ENCODE measurements at regions not wholly inside any gene's neighbourhood (a gene's known extent, or its start where the extent isn't known, plus 50 kb on each side); places are given as distances from the start of the nearest gene placed in this dataset.
"Not testable (repeated sequence)": the region's sequence is repeated elsewhere in the genome, so short reads cannot be mapped to it uniquely, and the experiment has no call there.

DNA sequence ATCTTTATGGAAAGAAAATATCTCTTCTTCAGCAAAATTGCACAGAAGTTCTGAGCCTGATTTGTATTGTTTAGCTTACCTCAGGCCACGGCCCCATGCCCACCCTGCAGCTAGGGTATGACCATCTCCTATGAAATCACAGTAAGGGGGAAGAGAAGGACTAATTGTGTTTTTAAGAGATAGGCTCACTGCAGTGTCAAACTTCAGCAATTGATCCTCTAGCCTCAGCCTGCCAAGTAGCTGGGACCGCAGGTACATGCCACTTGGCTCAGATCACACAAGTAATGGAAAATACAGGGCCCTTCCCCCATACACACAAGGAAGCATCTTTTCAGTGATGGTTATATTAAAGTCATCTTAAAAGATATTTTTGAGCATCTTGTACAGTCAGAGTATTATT lies 60.0 kb downstream of the DMAC1 start:
- Histone ChIP-seq H3K9ac (ENCODE audit: low read length) (no peak overlapping the region), H3K4me1 (ENCODE audit: control insufficient read depth, insufficient read depth, low read length) (no peaks in the 10 kb centered on the region), H3K27me3 (replicated peaks; ENCODE audit: control insufficient read depth, insufficient read depth, low read length) (no peaks in the 10 kb centered on the region), H3K9me3 (ENCODE audit: control insufficient read depth, low read length) (no peaks in the 10 kb centered on the region), H3K4me3 (ENCODE audit: low read length) (no peak overlapping the region), H3K36me3 (ENCODE audit: control insufficient read depth, insufficient read depth, low read length, severe bottlenecking) (no peaks in the 10 kb centered on the region)
- DNase-seq (ENCODE audit: low read depth): no peak

DNA sequence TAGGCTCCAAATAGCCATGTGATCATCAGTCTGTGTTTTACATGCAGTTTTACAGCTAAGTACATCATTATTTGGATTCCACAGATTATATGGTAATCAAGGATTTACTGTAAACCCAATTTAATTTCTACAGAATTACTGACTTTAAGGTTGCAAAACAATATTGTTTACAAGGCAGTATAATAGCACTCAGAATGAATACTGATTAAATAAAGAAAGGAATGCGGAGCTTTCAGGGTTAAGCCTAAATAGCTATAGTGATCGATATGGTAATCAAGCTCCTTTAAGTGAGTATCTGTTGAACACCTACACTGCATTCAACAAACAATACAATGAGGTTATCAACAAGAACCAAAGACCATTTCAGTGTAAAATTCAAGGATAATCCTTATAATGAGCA lies 64.3 kb downstream of the DMAC1 start:
- Histone ChIP-seq H3K27me3 (replicated peaks; ENCODE audit: control insufficient read depth, insufficient read depth, low read length) (no peaks in the 10 kb centered on the region), H3K4me1 (ENCODE audit: control insufficient read depth, insufficient read depth, low read length) (no peaks in the 10 kb centered on the region), H3K9ac (ENCODE audit: low read length) (no peak overlapping the region), H3K36me3 (ENCODE audit: control insufficient read depth, insufficient read depth, low read length, severe bottlenecking) (no peaks in the 10 kb centered on the region), H3K9me3 (ENCODE audit: control insufficient read depth, low read length) (no peaks in the 10 kb centered on the region), H3K4me3 (ENCODE audit: low read length) (no peak overlapping the region)
- DNase-seq (ENCODE audit: low read depth): no peak

DNA sequence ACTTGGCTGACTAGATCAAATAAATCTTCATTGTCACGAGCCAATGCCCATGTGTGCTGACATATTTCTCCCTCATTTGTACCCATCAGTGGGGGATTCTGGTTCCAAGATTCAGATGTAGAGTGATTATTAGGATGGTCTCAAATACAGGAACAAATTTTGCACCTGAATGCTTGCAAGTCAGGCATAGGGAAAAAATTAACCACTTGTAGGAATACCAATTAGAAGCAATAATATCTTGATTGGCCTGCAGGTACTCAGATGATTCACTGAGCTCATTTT lies 69.5 kb downstream of the DMAC1 start:
- Histone ChIP-seq H3K9me3 (ENCODE audit: control insufficient read depth, low read length) (no peaks in the 10 kb centered on the region), H3K9ac (ENCODE audit: low read length) (no peak overlapping the region), H3K4me3 (ENCODE audit: low read length) (no peak overlapping the region), H3K4me1 (ENCODE audit: control insufficient read depth, insufficient read depth, low read length) (no peaks in the 10 kb centered on the region), H3K27me3 (replicated peaks; ENCODE audit: control insufficient read depth, insufficient read depth, low read length) (no peaks in the 10 kb centered on the region), H3K36me3 (ENCODE audit: control insufficient read depth, insufficient read depth, low read length, severe bottlenecking) (no peaks in the 10 kb centered on the region)
- no peak for DNase-seq (ENCODE audit: low read depth)

DNA sequence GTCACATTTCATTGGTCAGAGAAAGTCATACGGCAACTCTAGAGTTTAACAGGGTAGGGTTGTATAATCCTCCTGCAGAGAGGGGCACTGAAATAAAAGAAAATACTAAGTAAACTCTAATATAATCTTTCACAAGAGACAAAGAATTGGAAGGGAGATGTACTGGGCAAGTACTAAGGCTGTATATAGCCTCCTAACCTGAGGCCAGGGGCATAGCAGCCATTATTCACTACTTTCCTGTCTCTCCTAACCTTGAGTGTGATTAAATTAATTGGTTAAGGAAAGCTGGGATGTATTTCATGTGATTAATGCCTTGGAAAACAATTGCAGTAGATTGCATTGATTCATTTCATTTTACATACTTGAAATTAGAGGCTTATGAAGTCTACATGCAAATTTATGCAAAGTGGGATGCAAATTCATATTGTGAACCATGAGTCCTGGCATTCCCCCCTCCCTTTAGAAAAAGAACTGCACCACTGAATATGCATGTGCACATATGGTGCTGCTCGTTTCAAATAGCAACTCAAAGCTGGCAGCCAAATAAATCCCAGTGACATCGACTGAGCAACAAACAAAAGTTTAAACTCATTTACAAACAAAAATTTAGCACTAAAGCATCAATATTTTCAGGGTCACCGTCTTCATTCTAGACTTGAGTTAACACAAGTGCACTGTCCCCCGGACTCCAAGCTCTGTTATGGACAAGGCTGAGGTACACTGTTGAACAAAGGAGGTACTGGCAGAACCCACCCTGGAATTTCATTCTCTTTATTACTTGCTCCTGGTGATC lies 70.0 kb downstream of the DMAC1 start:
- no peak for DNase-seq (ENCODE audit: low read depth)
- Histone ChIP-seq H3K27me3 (replicated peaks; ENCODE audit: control insufficient read depth, insufficient read depth, low read length) (no peaks in the 10 kb centered on the region), H3K4me3 (ENCODE audit: low read length) (no peak overlapping the region), H3K4me1 (ENCODE audit: control insufficient read depth, insufficient read depth, low read length) (no peaks in the 10 kb centered on the region), H3K9me3 (ENCODE audit: control insufficient read depth, low read length) (no peaks in the 10 kb centered on the region), H3K36me3 (ENCODE audit: control insufficient read depth, insufficient read depth, low read length, severe bottlenecking) (no peaks in the 10 kb centered on the region), H3K9ac (ENCODE audit: low read length) (no peak overlapping the region)

DNA sequence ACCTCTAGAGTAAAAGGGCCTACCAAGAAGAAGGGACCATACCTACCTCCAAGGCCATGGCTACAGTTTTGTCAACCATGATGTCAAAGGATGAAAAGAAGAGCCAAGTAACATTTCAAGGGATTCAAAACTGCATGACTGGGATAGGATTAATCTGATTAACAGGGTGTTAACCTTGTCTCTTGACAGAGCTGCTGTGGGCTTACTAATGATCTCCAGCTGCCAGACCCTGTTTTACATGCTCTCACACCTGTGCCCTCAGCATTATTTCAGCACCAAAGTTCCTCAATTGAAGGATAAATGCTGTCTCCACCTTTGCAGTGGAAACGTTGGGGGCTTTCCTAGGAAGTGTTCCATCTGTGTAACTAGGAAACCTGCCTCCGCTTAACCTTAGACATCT lies 78.3 kb downstream of the DMAC1 start:
- Histone ChIP-seq H3K4me3 (ENCODE audit: low read length) (no peak overlapping the region), H3K4me1 (ENCODE audit: control insufficient read depth, insufficient read depth, low read length) (no peaks in the 10 kb centered on the region), H3K36me3 (ENCODE audit: control insufficient read depth, insufficient read depth, low read length, severe bottlenecking) (no peaks in the 10 kb centered on the region), H3K27me3 (replicated peaks; ENCODE audit: control insufficient read depth, insufficient read depth, low read length) (no peaks in the 10 kb centered on the region), H3K9ac (ENCODE audit: low read length) (no peak overlapping the region), H3K9me3 (ENCODE audit: control insufficient read depth, low read length) (no peaks in the 10 kb centered on the region)
- no peak for DNase-seq (ENCODE audit: low read depth)

DNA sequence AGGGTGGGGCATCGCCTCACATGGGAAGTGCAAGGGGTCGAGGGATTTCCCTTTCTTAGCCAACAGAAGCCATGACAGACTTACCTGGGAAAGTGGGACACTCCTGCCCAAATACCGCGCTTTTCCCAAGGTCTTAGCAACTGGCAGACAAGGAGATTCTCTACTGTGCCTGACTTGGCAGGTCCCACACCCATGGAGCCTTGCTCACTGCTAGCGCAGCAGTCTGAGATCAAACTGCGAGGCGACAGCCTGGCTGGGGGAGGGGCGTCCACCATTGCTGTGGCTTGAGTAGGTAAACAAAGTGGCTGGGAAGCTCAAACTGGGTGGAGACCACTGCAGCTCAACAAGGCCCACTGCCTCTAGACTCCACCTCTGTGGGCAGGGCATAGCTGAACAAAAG lies 86.5 kb downstream of the DMAC1 start:
- H3K27me3 ChIP-seq (replicated peaks; ENCODE audit: control insufficient read depth, insufficient read depth, low read length); H3K4me1 ChIP-seq (ENCODE audit: control insufficient read depth, insufficient read depth, low read length); H3K9me3 ChIP-seq (ENCODE audit: control insufficient read depth, low read length); H3K36me3 ChIP-seq (ENCODE audit: control insufficient read depth, insufficient read depth, low read length, severe bottlenecking); H3K4me3 ChIP-seq (ENCODE audit: low read length); H3K9ac ChIP-seq (ENCODE audit: low read length); DNase-seq (ENCODE audit: low read depth): not testable (repeated sequence)

DNA sequence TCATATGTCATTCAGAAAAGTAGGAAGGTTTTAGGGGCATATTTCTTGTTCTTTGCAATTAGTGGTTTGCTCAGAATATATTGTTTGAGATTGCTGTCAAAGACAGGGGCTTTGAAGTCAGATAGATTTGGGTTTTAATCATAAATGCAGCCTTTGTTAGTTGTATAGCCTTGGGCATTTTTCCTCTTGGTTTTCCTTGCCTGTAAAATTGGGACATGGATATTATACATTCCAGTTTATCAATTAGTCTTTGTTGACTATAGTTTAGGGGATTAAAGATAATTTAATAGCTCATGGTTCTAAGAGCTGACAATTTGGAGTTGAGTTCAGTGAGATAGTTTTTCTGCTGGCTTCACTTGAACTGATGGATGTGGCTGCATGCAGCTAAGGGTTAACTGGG lies 88.9 kb downstream of the DMAC1 start:
- Histone ChIP-seq H3K4me1 (ENCODE audit: control insufficient read depth, insufficient read depth, low read length) (no peaks in the 10 kb centered on the region), H3K4me3 (ENCODE audit: low read length) (no peak overlapping the region), H3K9ac (ENCODE audit: low read length) (no peak overlapping the region), H3K9me3 (ENCODE audit: control insufficient read depth, low read length) (no peaks in the 10 kb centered on the region), H3K27me3 (replicated peaks; ENCODE audit: control insufficient read depth, insufficient read depth, low read length) (no peaks in the 10 kb centered on the region), H3K36me3 (ENCODE audit: control insufficient read depth, insufficient read depth, low read length, severe bottlenecking) (no peaks in the 10 kb centered on the region)
- DNase-seq (ENCODE audit: low read depth): no peak

DNA sequence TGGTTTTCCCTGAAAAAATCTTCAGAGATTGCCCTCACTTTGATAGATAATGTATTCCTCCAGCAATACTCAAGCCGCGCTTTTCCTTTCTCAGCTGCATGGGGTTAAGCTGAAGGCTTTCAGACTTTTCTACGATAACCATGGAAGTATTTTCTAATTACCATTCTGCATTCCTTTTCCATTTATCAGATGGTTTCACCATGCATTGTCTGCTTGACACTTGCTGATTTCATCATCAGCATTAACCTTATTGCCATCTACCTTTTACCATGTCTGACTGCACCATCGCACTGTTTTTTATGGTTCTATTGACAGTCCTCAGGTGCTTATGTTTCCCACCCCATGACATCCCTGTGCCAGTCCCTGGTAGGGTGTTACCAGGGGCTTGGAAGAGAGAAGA lies 91.6 kb downstream of the DMAC1 start:
- DNase-seq (ENCODE audit: low read depth): no peak
- no peaks in the 10 kb centered on the region for H3K36me3 ChIP-seq (ENCODE audit: control insufficient read depth, insufficient read depth, low read length, severe bottlenecking)
- H3K4me1 ChIP-seq (ENCODE audit: control insufficient read depth, insufficient read depth, low read length): no peaks in the 10 kb centered on the region
- no peak overlapping the region for H3K9ac ChIP-seq (ENCODE audit: low read length)
- H3K27me3 ChIP-seq (replicated peaks; ENCODE audit: control insufficient read depth, insufficient read depth, low read length): no peaks in the 10 kb centered on the region
- no peaks in the 10 kb centered on the region for H3K9me3 ChIP-seq (ENCODE audit: control insufficient read depth, low read length)
- H3K4me3 ChIP-seq (ENCODE audit: low read length): no peak overlapping the region

DNA sequence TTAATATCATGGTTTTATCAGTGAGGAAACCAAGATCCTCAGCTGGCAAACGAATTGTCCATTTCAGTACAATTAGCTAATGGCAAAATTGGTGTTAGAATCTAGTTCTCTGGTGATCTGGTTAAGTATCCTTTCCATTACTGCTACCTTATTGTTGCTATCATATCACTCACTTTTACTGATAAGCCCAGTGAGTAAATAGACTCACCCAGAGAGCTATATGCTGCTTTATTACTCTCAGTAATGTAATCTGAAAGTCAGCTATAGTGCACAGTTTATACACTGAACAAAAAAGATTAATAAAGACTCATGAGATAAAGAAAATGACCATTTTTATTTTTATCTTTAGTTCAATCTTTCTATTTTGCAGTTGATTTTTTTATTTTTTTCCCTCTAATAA lies 95.0 kb downstream of the DMAC1 start:
- H3K27me3 ChIP-seq (replicated peaks; ENCODE audit: control insufficient read depth, insufficient read depth, low read length): no peaks in the 10 kb centered on the region
- H3K9me3 ChIP-seq (ENCODE audit: control insufficient read depth, low read length): no peaks in the 10 kb centered on the region
- H3K36me3 ChIP-seq (ENCODE audit: control insufficient read depth, insufficient read depth, low read length, severe bottlenecking): no peaks in the 10 kb centered on the region
- H3K4me3 ChIP-seq (ENCODE audit: low read length): no peak overlapping the region
- H3K4me1 ChIP-seq (ENCODE audit: control insufficient read depth, insufficient read depth, low read length): no peaks in the 10 kb centered on the region
- no peak overlapping the region for H3K9ac ChIP-seq (ENCODE audit: low read length)
- no peak for DNase-seq (ENCODE audit: low read depth)

DNA sequence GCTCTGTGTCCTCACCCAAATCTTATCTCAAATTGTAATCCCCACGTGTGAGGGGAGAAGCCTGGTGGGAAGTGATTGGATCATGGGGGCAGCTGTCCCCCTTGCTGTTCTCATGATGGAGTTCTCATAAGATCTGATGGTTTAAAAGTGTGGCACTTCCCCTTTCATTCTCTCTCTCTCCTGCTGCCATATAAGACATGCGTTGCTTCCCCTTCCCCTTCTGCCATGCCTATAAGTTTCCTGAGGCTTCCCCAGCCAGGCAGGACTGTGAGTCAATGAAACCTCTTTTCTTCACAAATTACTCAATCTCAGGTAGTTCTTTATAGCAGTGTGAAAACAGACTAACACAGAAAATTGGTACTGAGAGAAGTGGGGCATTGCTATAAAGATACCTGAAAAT lies 107.7 kb downstream of the DMAC1 start:
- H3K4me3 ChIP-seq (ENCODE audit: low read length): no peak overlapping the region
- H3K4me1 ChIP-seq (ENCODE audit: control insufficient read depth, insufficient read depth, low read length): no peaks in the 10 kb centered on the region
- H3K9ac ChIP-seq (ENCODE audit: low read length): no peak overlapping the region
- no peak for DNase-seq (ENCODE audit: low read depth)
- no peaks in the 10 kb centered on the region for H3K36me3 ChIP-seq (ENCODE audit: control insufficient read depth, insufficient read depth, low read length, severe bottlenecking)
- H3K9me3 ChIP-seq (ENCODE audit: control insufficient read depth, low read length): no peaks in the 10 kb centered on the region
- H3K27me3 ChIP-seq (replicated peaks; ENCODE audit: control insufficient read depth, insufficient read depth, low read length): no peaks in the 10 kb centered on the region

DNA sequence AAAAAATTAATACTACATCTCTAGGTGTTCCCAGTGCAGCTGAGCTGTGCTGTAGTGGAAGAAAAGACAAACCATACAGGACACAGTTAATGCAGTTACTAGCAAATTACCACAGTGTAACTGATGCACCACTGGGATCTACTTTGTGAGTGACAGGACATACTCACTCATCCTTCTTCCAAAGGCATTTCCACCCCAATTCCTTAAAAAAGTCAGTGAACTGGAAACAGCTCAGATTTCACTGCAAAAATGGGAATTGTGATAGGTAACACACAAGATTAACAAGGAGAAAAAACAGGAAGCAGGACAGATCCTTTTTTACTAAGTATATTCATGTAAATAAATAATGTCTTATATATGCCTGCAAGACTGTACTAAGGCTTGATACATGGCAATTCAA lies 109.6 kb downstream of the DMAC1 start:
- DNase-seq (ENCODE audit: low read depth): no peak
- H3K4me3 ChIP-seq (ENCODE audit: low read length): no peak overlapping the region
- H3K4me1 ChIP-seq (ENCODE audit: control insufficient read depth, insufficient read depth, low read length): no peaks in the 10 kb centered on the region
- H3K9me3 ChIP-seq (ENCODE audit: control insufficient read depth, low read length): no peaks in the 10 kb centered on the region
- no peaks in the 10 kb centered on the region for H3K27me3 ChIP-seq (replicated peaks; ENCODE audit: control insufficient read depth, insufficient read depth, low read length)
- H3K36me3 ChIP-seq (ENCODE audit: control insufficient read depth, insufficient read depth, low read length, severe bottlenecking): no peaks in the 10 kb centered on the region
- H3K9ac ChIP-seq (ENCODE audit: low read length): no peak overlapping the region

DNA sequence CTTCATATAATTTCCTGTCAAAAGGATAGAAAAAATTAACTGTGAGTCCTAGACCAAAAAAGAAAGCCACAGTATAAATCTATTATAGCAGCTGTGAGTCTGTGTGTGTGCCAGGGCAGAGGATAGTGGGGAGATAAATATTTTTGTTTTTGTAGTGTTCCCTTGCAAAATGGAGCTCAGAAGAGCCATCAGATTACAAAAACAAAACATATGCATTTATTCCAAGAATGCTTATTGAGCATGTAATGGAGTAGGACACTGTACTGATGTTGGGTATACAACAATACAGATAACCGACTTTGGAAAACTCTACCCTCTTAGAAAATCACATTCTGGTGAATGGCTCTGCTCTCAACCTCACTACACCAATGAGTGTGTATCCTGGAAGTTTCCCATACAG lies 111.0 kb downstream of the DMAC1 start:
- H3K27me3 ChIP-seq (replicated peaks; ENCODE audit: control insufficient read depth, insufficient read depth, low read length): no peaks in the 10 kb centered on the region
- no peaks in the 10 kb centered on the region for H3K9me3 ChIP-seq (ENCODE audit: control insufficient read depth, low read length)
- no peaks in the 10 kb centered on the region for H3K36me3 ChIP-seq (ENCODE audit: control insufficient read depth, insufficient read depth, low read length, severe bottlenecking)

More for the DNA sequence above, 111.0 kb downstream of the DMAC1 start:
- H3K4me1 ChIP-seq (ENCODE audit: control insufficient read depth, insufficient read depth, low read length): no peaks in the 10 kb centered on the region
- no peak overlapping the region for H3K9ac ChIP-seq (ENCODE audit: low read length)
- H3K4me3 ChIP-seq (ENCODE audit: low read length): no peak overlapping the region
- DNase-seq (ENCODE audit: low read depth): no peak

Data from adipocyte (in vitro differentiated cells).